ENCODE measurements at regions not wholly inside any gene's neighbourhood (a gene's known extent, or its start where the extent isn't known, plus 50 kb on each side); places are given as distances from the start of the nearest gene placed in this dataset.

DNA sequence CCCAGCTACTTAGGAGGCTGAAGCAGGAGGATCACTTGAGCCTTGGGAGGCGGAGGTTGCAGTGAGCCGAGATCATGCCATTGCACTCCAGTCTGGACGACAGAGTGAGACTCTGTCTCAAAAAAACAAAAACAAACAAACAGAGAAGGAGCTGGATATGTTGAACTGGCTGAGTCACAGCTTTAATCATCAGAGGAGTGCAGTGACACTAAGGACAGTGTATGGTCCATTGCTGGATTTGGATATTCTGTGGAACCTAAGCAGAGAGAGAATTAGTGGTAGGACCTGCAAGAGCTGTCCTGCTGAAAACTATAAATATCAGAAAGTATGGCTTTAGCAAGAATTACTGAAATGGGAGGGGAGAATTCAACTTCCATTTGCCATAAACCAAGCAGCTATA lies 163.0 kb upstream of the PELI2 start:
- TF ChIP-seq, protein P1, sequence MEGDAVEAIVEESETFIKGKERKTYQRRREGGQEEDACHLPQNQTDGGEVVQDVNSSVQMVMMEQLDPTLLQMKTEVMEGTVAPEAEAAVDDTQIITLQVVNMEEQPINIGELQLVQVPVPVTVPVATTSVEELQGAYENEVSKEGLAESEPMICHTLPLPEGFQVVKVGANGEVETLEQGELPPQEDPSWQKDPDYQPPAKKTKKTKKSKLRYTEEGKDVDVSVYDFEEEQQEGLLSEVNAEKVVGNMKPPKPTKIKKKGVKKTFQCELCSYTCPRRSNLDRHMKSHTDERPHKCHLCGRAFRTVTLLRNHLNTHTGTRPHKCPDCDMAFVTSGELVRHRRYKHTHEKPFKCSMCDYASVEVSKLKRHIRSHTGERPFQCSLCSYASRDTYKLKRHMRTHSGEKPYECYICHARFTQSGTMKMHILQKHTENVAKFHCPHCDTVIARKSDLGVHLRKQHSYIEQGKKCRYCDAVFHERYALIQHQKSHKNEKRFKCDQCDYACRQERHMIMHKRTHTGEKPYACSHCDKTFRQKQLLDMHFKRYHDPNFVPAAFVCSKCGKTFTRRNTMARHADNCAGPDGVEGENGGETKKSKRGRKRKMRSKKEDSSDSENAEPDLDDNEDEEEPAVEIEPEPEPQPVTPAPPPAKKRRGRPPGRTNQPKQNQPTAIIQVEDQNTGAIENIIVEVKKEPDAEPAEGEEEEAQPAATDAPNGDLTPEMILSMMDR (conservative IDR thresholded peaks at IDR 0.05; ENCODE audit: low read depth, low read length), result no peak
- TF ChIP-seq EZH2 (IDR thresholded peaks at IDR 0.05; ENCODE audit: borderline replicate concordance, low read depth, low read length, poor library complexity, severe bottlenecking), result no peak
